GM23338 (cell line): ENCODE measurements at regions not wholly inside any gene's neighbourhood (a gene's known extent, or its start where the extent isn't known, plus 50 kb on each side); places are given as distances from the start of the nearest gene placed in this dataset.

Source experiments
- ATAC-seq: fragments of 200-7000 bp; cut with Tn5 transposase; 3 replicates; pipeline ENCODE4 v1.9.1; 2020
- DNase-seq: peaks from one replicate; pipeline ENCODE4 v3.0.0-alpha.2; 2015; ENCODE audit warnings: low spot score
- H2AFZ ChIP-seq: fragments of 200-600 bp; sonication (generic); 2 replicates; pipeline ENCODE4 v1.8.0; 2016; ENCODE audit warnings: antibody characterized with exemption, mild to moderate bottlenecking, moderate library complexity
- H3F3A ChIP-seq: fragments of 200-600 bp; sonication (generic); replicated peaks from 2 replicates; pipeline ENCODE4 v1.8.0; 2017; ENCODE audit warnings: antibody characterized with exemption, mixed run types, low read depth
- H3K27ac ChIP-seq: fragments of 200-600 bp; sonication (generic); 2 replicates; pipeline ENCODE4 v1.6.1; 2016; ENCODE audit warnings: low read depth
- H3K27me3 ChIP-seq: fragments of 200-600 bp; sonication (generic); 2 replicates; pipeline ENCODE4 v1.8.0; 2016; ENCODE audit warnings: mild to moderate bottlenecking, mixed run types, moderate library complexity; ENCODE audit not compliant: insufficient read depth
- H3K36me3 ChIP-seq: fragments of 200-600 bp; sonication (generic); 2 replicates; pipeline ENCODE4 v1.8.0; 2016; ENCODE audit warnings: mild to moderate bottlenecking; ENCODE audit not compliant: insufficient read depth
- H3K4me1 ChIP-seq: fragments of 200-600 bp; sonication (generic); 2 replicates; pipeline ENCODE4 v1.8.0; 2016; ENCODE audit warnings: mild to moderate bottlenecking, moderate library complexity; ENCODE audit not compliant: insufficient read depth
- H3K4me2 ChIP-seq: fragments of 200-600 bp; sonication (generic); 2 replicates; pipeline ENCODE4 v1.7.1; 2017; ENCODE audit warnings: mixed run types
- H3K4me3 ChIP-seq: fragments of 200-600 bp; sonication (generic); 2 replicates; pipeline ENCODE4 v1.6.1; 2016; ENCODE audit warnings: mixed run types
- H3K79me2 ChIP-seq: fragments of 200-600 bp; sonication (generic); replicated peaks from 2 replicates; pipeline ENCODE4 v1.8.0; 2017; ENCODE audit warnings: mild to moderate bottlenecking; ENCODE audit not compliant: insufficient read depth
- H3K9me2 ChIP-seq: fragments of 200-600 bp; sonication (generic); 2 replicates; pipeline ENCODE4 v1.8.0; 2017; ENCODE audit not compliant: insufficient read depth
- H4K20me1 ChIP-seq: fragments of 200-600 bp; sonication (generic); replicated peaks from 2 replicates; pipeline ENCODE4 v1.8.0; 2017; ENCODE audit warnings: mild to moderate bottlenecking; ENCODE audit not compliant: insufficient read depth
- H3K27ac Mint-ChIP-seq: 2 replicates; pipeline ENCODE4 v1.8.0; 2020; ENCODE audit warnings: inconsistent platforms, mild to moderate bottlenecking, moderate library complexity, mixed read lengths
- H3K27me3 Mint-ChIP-seq: 3 replicates; pipeline ENCODE4 v1.8.0; 2022; ENCODE audit warnings: low read depth, mild to moderate bottlenecking, moderate library complexity, mixed read lengths, inconsistent platforms; ENCODE audit not compliant: insufficient read depth, poor library complexity
- H3K36me3 Mint-ChIP-seq: 3 replicates; pipeline ENCODE4 v1.8.0; 2021; ENCODE audit warnings: low read depth, mild to moderate bottlenecking, inconsistent platforms, moderate library complexity, mixed read lengths
- H3K4me1 Mint-ChIP-seq: 3 replicates; pipeline ENCODE4 v1.8.0; 2020; ENCODE audit warnings: mild to moderate bottlenecking, inconsistent platforms, mixed read lengths
- H3K4me3 Mint-ChIP-seq: 3 replicates; pipeline ENCODE4 v1.8.0; 2021; ENCODE audit warnings: moderate library complexity, mild to moderate bottlenecking, inconsistent platforms, mixed read lengths
- H3K9me3 Mint-ChIP-seq: 3 replicates; pipeline ENCODE4 v1.8.0; 2020; ENCODE audit warnings: moderate library complexity, mild to moderate bottlenecking, inconsistent platforms, mixed read lengths
- CREB1 ChIP-seq: fragments of 250-450 bp; sonication (Bioruptor Pico); IDR thresholded peaks from 2 replicates; pipeline ENCODE4 v1.5.0; 2020; ENCODE audit warnings: low read depth, mild to moderate bottlenecking, moderate library complexity
- CTCF ChIP-seq, 2 experiments: fragments of 200-600 bp in 1 of 2; sonication (generic) in 1 of 2; conservative IDR thresholded peaks; 2 replicates each; pipeline versions ENCODE4 v1.5.1 to v1.6.1; 2016 to 2017; ENCODE audit warnings: antibody characterized with exemption in 2 of 2, low read depth in 2 of 2, mild to moderate bottlenecking in 2 of 2, moderate library complexity in 1 of 2
- ETS1 ChIP-seq: IDR thresholded peaks from 2 replicates; pipeline ENCODE4 v1.6.1; 2016; ENCODE audit warnings: antibody characterized with exemption
- EZH2 ChIP-seq: fragments of 200-600 bp; sonication (generic); IDR thresholded peaks from one replicate; pipeline ENCODE4 v1.8.0; 2017; ENCODE audit warnings: antibody characterized with exemption, mild to moderate bottlenecking, low read depth; ENCODE audit not compliant: unreplicated experiment
- EZH2phosphoT487 ChIP-seq: fragments of 200-600 bp; sonication (generic); IDR thresholded peaks from one replicate; pipeline ENCODE4 v1.8.1; 2018; ENCODE audit warnings: antibody characterized with exemption; ENCODE audit not compliant: unreplicated experiment
- JUNB ChIP-seq: IDR thresholded peaks from one replicate; pipeline ENCODE4 v1.6.1; 2016; ENCODE audit warnings: antibody characterized with exemption; ENCODE audit not compliant: unreplicated experiment
- NANOG ChIP-seq: IDR thresholded peaks from 2 replicates; pipeline ENCODE4 v1.6.1; 2016; ENCODE audit warnings: antibody characterized with exemption, borderline replicate concordance
- POLR2AphosphoS5 ChIP-seq: IDR thresholded peaks from 2 replicates; pipeline ENCODE4 v1.6.1; 2016; ENCODE audit warnings: antibody characterized with exemption, low read depth
- REST ChIP-seq: IDR thresholded peaks from one replicate; pipeline ENCODE4 v1.6.1; 2018; ENCODE audit warnings: antibody characterized with exemption; ENCODE audit not compliant: unreplicated experiment
- STAT1 ChIP-seq: IDR thresholded peaks from one replicate; pipeline ENCODE4 v1.6.1; 2016; ENCODE audit warnings: antibody characterized with exemption; ENCODE audit not compliant: unreplicated experiment
- ZNF114 ChIP-seq: fragments of 250-450 bp; sonication (Bioruptor Pico); IDR thresholded peaks from 2 replicates; pipeline ENCODE4 v1.5.0; 2020; ENCODE audit warnings: mild to moderate bottlenecking, moderate library complexity
- ZNF331 ChIP-seq: fragments of 250-450 bp; sonication (Bioruptor Pico); IDR thresholded peaks from 2 replicates; pipeline ENCODE4 v1.5.0; 2020; ENCODE audit warnings: low read depth, mild to moderate bottlenecking, moderate library complexity
- ZNF462 ChIP-seq: fragments of 250-450 bp; sonication (Bioruptor Pico); IDR thresholded peaks from 2 replicates; pipeline ENCODE4 v1.5.0; 2020; ENCODE audit warnings: mild to moderate bottlenecking, moderate library complexity

GRCh38 chr2:172230889-172231401 lies 128.2 kb upstream of the DLX2 start:
- no peak overlapping the region for H3K4me3 ChIP-seq
- Mint-ChIP-seq H3K9me3 (no peaks in the 10 kb centered on the region), H3K4me1 (peaks cover 39% of the 10 kb centered on the region), H3K4me3 (no peak overlapping the region), H3K27ac (peak overlapping the region; percentile 6; the same call in 1 of the 2 replicates), H3K36me3 (no peaks in the 10 kb centered on the region), H3K27me3 (peaks cover 21% of the 10 kb centered on the region)
- no peak for TF ChIP-seq REST
- TF ChIP-seq JUNB: no peak
- no peak for TF ChIP-seq ETS1
- TF ChIP-seq NANOG: no peak
- no peak for TF ChIP-seq CTCF (conservative IDR thresholded peaks at IDR 0.05; ENCODE audit: low read depth in 2 of 2)
- TF ChIP-seq ZNF331 (CRISPR knock-in tag): no peak
- no peak for TF ChIP-seq POLR2AphosphoS5
- no peak for TF ChIP-seq ZNF114 (CRISPR knock-in tag)
- no peak for TF ChIP-seq EZH2phosphoT487
- TF ChIP-seq ZNF462: no peak
- TF ChIP-seq STAT1: no peak
- TF ChIP-seq CREB1 (CRISPR knock-in tag): no peak
- no peak for TF ChIP-seq EZH2
- H3K36me3 ChIP-seq: no peaks in the 10 kb centered on the region
- H3F3A ChIP-seq: no peaks in the 10 kb centered on the region
- peaks cover 22% of the 10 kb centered on the region for H3K4me1 ChIP-seq
- peaks cover 4% of the 10 kb centered on the region; the same call in 1 of the 2 replicates for H3K9me2 ChIP-seq
- no peak for ATAC-seq
- H4K20me1 ChIP-seq: no peaks in the 10 kb centered on the region
- no peak overlapping the region for H3K4me2 ChIP-seq
- no peak for DNase-seq
- H3K27me3 ChIP-seq: peaks cover 35% of the 10 kb centered on the region
- H3K27ac ChIP-seq: no peak overlapping the region
- H3K79me2 ChIP-seq: no peaks in the 10 kb centered on the region
- H2AFZ ChIP-seq: peak overlapping the region; percentile 63
